Heart left ventricle (tissue), 16 donors: ENCODE measurements at regions not wholly inside any gene's neighbourhood (a gene's known extent, or its start where the extent isn't known, plus 50 kb on each side); places are given as distances from the start of the nearest gene placed in this dataset.

Source experiments
- ATAC-seq, 4 donors: fragments of 200-7000 bp; cut with Tn5 transposase; one replicate each; pipeline ENCODE4 v1.9.1; 2020 to 2022; ENCODE audit warnings: moderate library complexity in 4 of 4, mild to moderate bottlenecking in 3 of 4, moderate number of reproducible peaks in 1 of 4
- DNase-seq, 5 donors: peaks; one replicate each; pipeline ENCODE4 v3.0.0-alpha.2; 2020
- H3K27ac ChIP-seq, 12 donors: fragments of 200-600 bp; sonication (generic) in 4 of 12; one replicate each; pipeline versions ENCODE4 v1.5.0 to v1.8.0; 2016 to 2022; ENCODE audit warnings: mild to moderate bottlenecking in 2 of 12
- H3K27me3 ChIP-seq, 9 donors: fragments of 200-600 bp; sonication (generic) in 2 of 9; one replicate each; pipeline versions ENCODE4 v1.5.1 to v1.8.0; 2016 to 2022; ENCODE audit warnings: mild to moderate bottlenecking in 3 of 9
- H3K36me3 ChIP-seq, 9 donors: fragments of 200-600 bp; sonication (generic) in 2 of 9; one replicate each; pipeline versions ENCODE4 v1.5.0 to v1.8.0; 2018 to 2022; ENCODE audit warnings: mild to moderate bottlenecking in 2 of 9
- H3K4me1 ChIP-seq, 12 donors: fragments of 200-600 bp; sonication (generic) in 4 of 12; one replicate each; pipeline versions ENCODE4 v1.5.0 to v1.8.0; 2016 to 2022; ENCODE audit warnings: mild to moderate bottlenecking in 3 of 12
- H3K4me3 ChIP-seq, 12 donors: fragments of 200-600 bp; sonication (generic) in 4 of 12; one replicate each; pipeline versions ENCODE4 v1.5.0 to v1.8.0; 2017 to 2022; ENCODE audit warnings: mild to moderate bottlenecking in 9 of 12, moderate library complexity in 4 of 12
- H3K9me3 ChIP-seq, 12 donors: fragments of 200-600 bp; sonication (generic) in 4 of 12; one replicate each; pipeline versions ENCODE4 v1.5.0 to v1.8.0; 2016 to 2022; ENCODE audit warnings: mild to moderate bottlenecking in 1 of 12
- POLR2A ChIP-seq, 2 donors: fragments of 450-650 bp; IDR thresholded peaks; one replicate each; pipeline ENCODE4 v1.6.1; 2017; ENCODE audit warnings: antibody characterized with exemption in 2 of 2, mild to moderate bottlenecking in 2 of 2, moderate library complexity in 2 of 2
- WGBS, 4 donors: extraction: QIAGEN DNeasy Blood & Tissue Kit in 2 of 4; methylation state at CpG; one replicate each; pipeline versions ENCODE4 v1.1.5 to v1.1.7; 2013 to 2018; 5-methylcytosine and 5-hydroxymethylcytosine counted together
- intact Hi-C, 10 donors: fragments of 100-400 bp; cut with DNase I; formaldehyde crosslinking; loops; one replicate each; pipeline versions ENCODE4 v1.11.1 to v1.14.2; 2022
- TF ChIP-seq, protein P1 (sequence below), 12 donors: fragments of 200-600 bp; sonication (generic) in 4 of 12; IDR thresholded peaks; one replicate each; pipeline versions ENCODE4 v1.5.0 to v1.8.0; 2018 to 2022; ENCODE audit warnings: antibody characterized with exemption in 12 of 12, mild to moderate bottlenecking in 5 of 12
- donor health status: ischemic (EF 13 %, LVEDD 7.1; RV severe dilation, severe dysfunction).
- donor health status: healthy with polysubstance abuse.
- donor health status: DM: no; HTN: yes; CAD: no.
- donor health status: DM: no; HTN: no; CAD: no.
- donor health status: ischemic (EF 25% LVEDD 6.9; RV normal size, moderate dysfunction).
- donor health status: ischemic (EF 25% LVEDD 5.7; RV mildly dilated, moderate dysfunction).
- donor health status: healthy.
- donor health status: DM: yes; HTN: yes; CAD: no.
- donor health status: ischemic (EF 35%, LVEDD 5.7; RV mildly dilated, moderate dysfunction).
- donor health status: nonischemic (EF 11% LVEDD 7.7; RV severe dilation, severe dysfunction).
- donor health status: DM: yes; HTN: yes; CAD: no.
- donor health status: PGD.
- donor health status: ischemic (EF 29% LVEDD 5.4; RV normal size, mild dysfunction).
- donor health status: nonischemic (EF 23%, LVEDD 6.1; RV moderate dilation, normal function).

DNA sequence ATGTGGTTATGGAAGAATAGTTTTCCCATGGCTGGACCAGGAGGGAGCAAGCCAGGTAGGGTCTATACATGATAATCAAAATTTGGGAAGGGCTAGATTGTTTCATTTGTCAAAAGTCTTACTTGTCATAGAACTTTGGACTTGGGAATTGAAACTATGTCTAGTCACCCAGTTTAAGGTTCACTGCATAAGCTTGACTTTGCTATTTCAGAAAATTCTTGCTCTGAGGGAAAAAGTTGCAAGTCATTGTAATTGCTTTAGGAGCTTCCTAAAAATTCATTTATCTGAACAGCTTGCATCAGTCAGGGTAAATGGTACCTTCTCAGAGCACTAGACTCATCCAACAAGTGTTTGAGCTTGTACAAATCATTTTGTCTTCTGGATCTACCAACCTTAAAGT lies 1194.7 kb downstream of the GALC start:
- DNase-seq: no peak
- H3K27me3 ChIP-seq: no peaks in the 10 kb centered on the region
- intact Hi-C loops: no loop called here
- no peaks in the 10 kb centered on the region for H3K9me3 ChIP-seq
- no peak overlapping the region for H3K4me3 ChIP-seq
- H3K4me1 ChIP-seq: no peaks in the 10 kb centered on the region
- TF ChIP-seq POLR2A (IDR thresholded peaks at IDR 0.05): no peak
- TF ChIP-seq, protein P1, sequence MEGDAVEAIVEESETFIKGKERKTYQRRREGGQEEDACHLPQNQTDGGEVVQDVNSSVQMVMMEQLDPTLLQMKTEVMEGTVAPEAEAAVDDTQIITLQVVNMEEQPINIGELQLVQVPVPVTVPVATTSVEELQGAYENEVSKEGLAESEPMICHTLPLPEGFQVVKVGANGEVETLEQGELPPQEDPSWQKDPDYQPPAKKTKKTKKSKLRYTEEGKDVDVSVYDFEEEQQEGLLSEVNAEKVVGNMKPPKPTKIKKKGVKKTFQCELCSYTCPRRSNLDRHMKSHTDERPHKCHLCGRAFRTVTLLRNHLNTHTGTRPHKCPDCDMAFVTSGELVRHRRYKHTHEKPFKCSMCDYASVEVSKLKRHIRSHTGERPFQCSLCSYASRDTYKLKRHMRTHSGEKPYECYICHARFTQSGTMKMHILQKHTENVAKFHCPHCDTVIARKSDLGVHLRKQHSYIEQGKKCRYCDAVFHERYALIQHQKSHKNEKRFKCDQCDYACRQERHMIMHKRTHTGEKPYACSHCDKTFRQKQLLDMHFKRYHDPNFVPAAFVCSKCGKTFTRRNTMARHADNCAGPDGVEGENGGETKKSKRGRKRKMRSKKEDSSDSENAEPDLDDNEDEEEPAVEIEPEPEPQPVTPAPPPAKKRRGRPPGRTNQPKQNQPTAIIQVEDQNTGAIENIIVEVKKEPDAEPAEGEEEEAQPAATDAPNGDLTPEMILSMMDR (IDR thresholded peaks at IDR 0.05): no peak
- H3K27ac ChIP-seq: no peak overlapping the region
- ATAC-seq: no peak
- H3K36me3 ChIP-seq: no peaks in the 10 kb centered on the region

DNA sequence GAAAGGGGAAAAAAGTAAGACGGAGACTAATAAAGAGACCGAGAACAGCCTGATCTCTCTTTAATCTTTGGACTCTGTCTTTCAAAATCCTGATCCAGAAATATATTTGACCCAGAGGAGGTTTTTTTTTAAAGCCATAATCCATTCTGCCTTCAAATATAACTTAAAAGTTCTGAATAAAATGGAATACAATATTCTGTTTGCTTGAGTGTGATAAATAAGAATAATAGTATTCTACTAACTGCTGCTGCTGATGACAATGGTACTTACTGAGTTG lies 1196.0 kb downstream of the GALC start:
- Histone ChIP-seq H3K4me3 (no peak overlapping the region), H3K27ac (no peak overlapping the region), H3K4me1 (no peaks in the 10 kb centered on the region), H3K27me3 (no peaks in the 10 kb centered on the region), H3K36me3 (no peaks in the 10 kb centered on the region), H3K9me3 (no peaks in the 10 kb centered on the region)
- intact Hi-C loops: no loop called here
- no peak for DNase-seq
- WGBS, 4 donors: 87 to 98% (median 90%) methylated on average over 2 of the region's 2 CpGs
- TF ChIP-seq POLR2A (IDR thresholded peaks at IDR 0.05): no peak
- TF ChIP-seq, protein P1 (IDR thresholded peaks at IDR 0.05): no peak
- no peak for ATAC-seq

DNA sequence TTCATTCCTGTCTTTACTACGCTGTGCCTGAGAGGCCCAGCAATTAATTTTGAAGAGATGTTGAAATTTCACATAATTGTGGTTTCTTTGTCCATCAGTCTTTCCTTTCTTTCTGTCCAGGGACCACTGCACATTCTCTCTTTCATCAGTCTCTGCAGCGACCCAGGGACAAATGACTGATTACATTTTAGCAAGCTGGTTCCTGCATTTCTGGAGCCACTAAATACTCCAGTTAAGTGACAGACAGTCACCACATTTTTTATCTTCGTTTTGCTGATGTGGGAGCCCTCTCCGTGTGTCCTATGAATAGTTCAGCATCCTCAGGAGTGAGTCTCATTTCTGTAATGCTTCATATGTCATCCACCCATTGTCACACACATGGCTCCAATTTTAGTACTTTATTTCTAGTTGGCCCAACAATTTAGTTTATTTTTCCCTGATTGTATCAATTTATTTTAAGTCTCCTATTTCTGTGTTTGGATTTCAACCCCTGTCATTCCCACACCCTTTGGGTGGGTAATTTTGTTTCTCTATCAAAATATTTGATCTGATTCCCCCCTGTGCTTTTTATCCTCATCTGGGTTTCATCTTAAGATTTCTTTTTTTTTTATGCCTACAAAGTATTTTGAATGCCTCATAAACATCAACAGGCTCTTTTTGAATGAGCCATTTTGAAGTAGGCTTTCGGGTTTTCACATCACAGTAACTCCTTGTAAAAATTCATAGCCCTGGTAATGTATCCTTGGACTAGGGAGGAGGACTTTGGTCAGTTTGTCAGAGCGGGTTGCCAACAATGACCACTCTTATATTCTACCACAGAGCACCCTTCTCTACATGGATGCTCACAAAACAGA lies 1196.5 kb downstream of the GALC start:
- ATAC-seq: no peak
- H3K4me1 ChIP-seq: no peaks in the 10 kb centered on the region
- 49 to 50% (median 49%) methylated on average over 6 of the region's 6 CpGs for WGBS, 4 donors

DNA sequence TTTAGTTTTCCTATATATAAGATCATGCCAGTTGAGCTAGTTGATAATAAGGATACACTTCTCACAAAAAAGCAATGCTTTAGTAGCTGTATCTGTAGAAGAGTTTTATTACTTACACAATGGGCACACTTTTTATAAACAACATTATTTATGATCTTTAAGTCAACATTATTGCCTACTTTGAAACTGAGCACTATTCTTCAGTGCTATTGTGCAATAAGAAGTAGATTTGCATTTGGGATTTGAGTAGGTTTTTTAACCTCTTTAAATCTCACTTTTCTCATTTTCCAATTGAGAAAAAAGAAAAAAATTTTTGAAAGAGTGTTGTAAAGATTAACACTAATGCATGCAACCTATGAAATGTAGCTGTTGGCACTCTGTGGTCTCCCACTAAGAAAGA lies 1198.3 kb downstream of the GALC start:
- no peak for DNase-seq
- Histone ChIP-seq H3K27me3 (no peaks in the 10 kb centered on the region), H3K4me3 (no peak overlapping the region), H3K36me3 (no peaks in the 10 kb centered on the region), H3K27ac (no peak overlapping the region), H3K9me3 (no peaks in the 10 kb centered on the region), H3K4me1 (no peaks in the 10 kb centered on the region)
- TF ChIP-seq, protein P1 (IDR thresholded peaks at IDR 0.05): no peak
- TF ChIP-seq POLR2A (IDR thresholded peaks at IDR 0.05): no peak
- no peak for ATAC-seq
- intact Hi-C loops: no loop called here

More for the DNA sequence above, 1196.5 kb downstream of the GALC start:
- Histone ChIP-seq H3K9me3 (no peaks in the 10 kb centered on the region), H3K4me3 (no peak overlapping the region), H3K36me3 (no peaks in the 10 kb centered on the region), H3K27ac (no peak overlapping the region), H3K27me3 (no peaks in the 10 kb centered on the region)
- no peak for DNase-seq
- TF ChIP-seq POLR2A (IDR thresholded peaks at IDR 0.05): no peak
- TF ChIP-seq, protein P1 (IDR thresholded peaks at IDR 0.05): no peak
- intact Hi-C loops: no loop called here
